MM.1S (cell line): ENCODE measurements at regions not wholly inside any gene's neighbourhood (a gene's known extent, or its start where the extent isn't known, plus 50 kb on each side); places are given as distances from the start of the nearest gene placed in this dataset.

Source experiments
- DNase-seq: peaks from one replicate; pipeline ENCODE4 v3.0.0-alpha.2; 2015
- H2AFZ ChIP-seq: fragments of 300-600 bp; sonication (generic); 2 replicates; pipeline ENCODE4 v1.6.0; 2016; ENCODE audit warnings: antibody characterized with exemption, low read length
- H3F3A ChIP-seq: fragments of 300-600 bp; sonication (generic); 2 replicates; pipeline ENCODE4 v1.6.1; 2016; ENCODE audit warnings: mild to moderate bottlenecking, antibody characterized with exemption, low read length, moderate library complexity, mixed read lengths; ENCODE audit not compliant: insufficient read depth
- H3K27ac ChIP-seq: fragments of 300-600 bp; sonication (generic); 2 replicates; pipeline ENCODE4 v1.5.1; 2016; ENCODE audit warnings: mild to moderate bottlenecking, low read length
- H3K27me3 ChIP-seq: fragments of 300-600 bp; sonication (generic); replicated peaks from 2 replicates; pipeline ENCODE4 v1.6.0; 2016; ENCODE audit warnings: low read length; ENCODE audit not compliant: insufficient read depth
- H3K36me3 ChIP-seq: fragments of 300-600 bp; sonication (generic); replicated peaks from 2 replicates; pipeline ENCODE4 v1.6.1; 2016; ENCODE audit warnings: mild to moderate bottlenecking, low read length, mixed read lengths; ENCODE audit not compliant: insufficient read depth
- H3K4me1 ChIP-seq: fragments of 300-600 bp; sonication (generic); 2 replicates; pipeline ENCODE4 v1.6.1; 2016; ENCODE audit warnings: low read length, mixed read lengths
- H3K4me2 ChIP-seq: fragments of 300-600 bp; sonication (generic); 2 replicates; pipeline ENCODE4 v1.6.0; 2016; ENCODE audit warnings: low read depth, low read length
- H3K4me3 ChIP-seq: fragments of 300-600 bp; sonication (generic); 2 replicates; pipeline ENCODE4 v1.5.1; 2016; ENCODE audit warnings: low read length, mixed read lengths
- H3K79me2 ChIP-seq: fragments of 300-600 bp; sonication (generic); 2 replicates; pipeline ENCODE4 v1.6.1; 2016; ENCODE audit warnings: mixed run types, low read length, mixed read lengths
- H3K9ac ChIP-seq: fragments of 300-600 bp; sonication (generic); 2 replicates; pipeline ENCODE4 v1.6.1; 2016; ENCODE audit warnings: low read length, mixed read lengths
- H3K9me2 ChIP-seq: fragments of 300-600 bp; sonication (generic); replicated peaks from 2 replicates; pipeline ENCODE4 v1.6.1; 2016; ENCODE audit warnings: mild to moderate bottlenecking, low read length, mixed read lengths; ENCODE audit not compliant: insufficient read depth
- H3K9me3 ChIP-seq: fragments of 300-600 bp; sonication (generic); replicated peaks from 2 replicates; pipeline ENCODE4 v1.6.1; 2016; ENCODE audit warnings: mild to moderate bottlenecking, low read length, mixed read lengths; ENCODE audit not compliant: insufficient read depth
- H4K20me1 ChIP-seq: fragments of 300-600 bp; sonication (generic); 2 replicates; pipeline ENCODE4 v1.6.1; 2016; ENCODE audit warnings: mild to moderate bottlenecking, low read length, moderate library complexity, mixed read lengths; ENCODE audit not compliant: insufficient read depth
- CTCF ChIP-seq: fragments of 300-600 bp; sonication (generic); IDR thresholded peaks from 2 replicates; pipeline ENCODE4 v1.5.1; 2016; ENCODE audit warnings: antibody characterized with exemption, low read length, mixed read lengths
- EZH2 ChIP-seq: fragments of 300-600 bp; sonication (generic); optimal IDR thresholded peaks from 2 replicates; pipeline ENCODE3; 2017; ENCODE audit warnings: low read depth, mild to moderate bottlenecking, antibody characterized with exemption, low read length, mixed read lengths
- EZH2phosphoT487 ChIP-seq: fragments of 300-600 bp; sonication (generic); IDR thresholded peaks from 2 replicates; pipeline ENCODE4 v1.6.1; 2018; ENCODE audit warnings: antibody characterized with exemption, low read length

- H2AFZ ChIP-seq: no peak overlapping the region
- no peaks in the 10 kb centered on the region for H4K20me1 ChIP-seq
- no peak overlapping the region for H3K4me3 ChIP-seq
- no peaks in the 10 kb centered on the region for H3K36me3 ChIP-seq
- H3K79me2 ChIP-seq: no peaks in the 10 kb centered on the region
- DNase-seq: no peak
- no peaks in the 10 kb centered on the region for H3K9me2 ChIP-seq
- H3K27me3 ChIP-seq: no peaks in the 10 kb centered on the region
- H3F3A ChIP-seq: no peaks in the 10 kb centered on the region
- TF ChIP-seq CTCF (no peak), EZH2phosphoT487 (no peak), EZH2 (no peak)
- H3K9me3 ChIP-seq: no peaks in the 10 kb centered on the region
- no peaks in the 10 kb centered on the region; the same call in 1 of the 2 replicates for H3K4me1 ChIP-seq
- no peak overlapping the region for H3K4me2 ChIP-seq
- no peak overlapping the region for H3K27ac ChIP-seq
- H3K9ac ChIP-seq: no peak overlapping the region
Measured at GRCh38 chr15:31782951-31783350, 247.4 kb upstream of the CHRNA7 start.

- no peaks in the 10 kb centered on the region for H4K20me1 ChIP-seq
Measured at GRCh38 chr15:31786360-31786759, 244.0 kb upstream of the CHRNA7 start.

GRCh38 chr15:31788104-31788503, 242.2 kb upstream of the CHRNA7 start:
- Histone ChIP-seq H3K4me1 (no peaks in the 10 kb centered on the region; the same call in 1 of the 2 replicates), H3K36me3 (no peaks in the 10 kb centered on the region), H2AFZ (no peak overlapping the region), H3K27ac (no peak overlapping the region), H3K27me3 (no peaks in the 10 kb centered on the region), H3K79me2 (no peaks in the 10 kb centered on the region), H3K4me3 (no peak overlapping the region), H3K9ac (no peak overlapping the region), H3F3A (no peaks in the 10 kb centered on the region), H3K9me3 (no peaks in the 10 kb centered on the region), H4K20me1 (no peaks in the 10 kb centered on the region), H3K9me2 (no peaks in the 10 kb centered on the region), H3K4me2 (no peak overlapping the region)
- TF ChIP-seq EZH2phosphoT487 (no peak), EZH2 (no peak), CTCF (no peak)
- no peak for DNase-seq

More at GRCh38 chr15:31786360-31786759, 244.0 kb upstream of the CHRNA7 start:
- DNase-seq: no peak
- H3F3A ChIP-seq: no peaks in the 10 kb centered on the region
- no peaks in the 10 kb centered on the region for H3K36me3 ChIP-seq
- no peaks in the 10 kb centered on the region for H3K27me3 ChIP-seq
- no peak overlapping the region for H3K4me3 ChIP-seq
- no peaks in the 10 kb centered on the region for H3K9me2 ChIP-seq
- H3K9me3 ChIP-seq: no peaks in the 10 kb centered on the region
- no peak overlapping the region for H3K9ac ChIP-seq
- H2AFZ ChIP-seq: no peak overlapping the region
- TF ChIP-seq EZH2phosphoT487 (no peak), CTCF (no peak), EZH2 (no peak)
- no peaks in the 10 kb centered on the region; the same call in 1 of the 2 replicates for H3K4me1 ChIP-seq
- no peaks in the 10 kb centered on the region for H3K79me2 ChIP-seq
- no peak overlapping the region for H3K4me2 ChIP-seq
- no peak overlapping the region for H3K27ac ChIP-seq
